NCI-H1092 (cell line): ENCODE measurements at regions not wholly inside any gene's neighbourhood (a gene's known extent, or its start where the extent isn't known, plus 50 kb on each side); places are given as distances from the start of the nearest gene placed in this dataset.
"Not testable (repeated sequence)": the region's sequence is repeated elsewhere in the genome, so short reads cannot be mapped to it uniquely, and the experiment has no call there.

Experiments
- DNase-seq: peaks from one replicate; lab custom pipeline; 2025; lab: John Stamatoyannopoulos, UW

GRCh38 chr13:50527188-50527587, 316.3 kb downstream of the DLEU7 start:
- no peak for DNase-seq

DNA sequence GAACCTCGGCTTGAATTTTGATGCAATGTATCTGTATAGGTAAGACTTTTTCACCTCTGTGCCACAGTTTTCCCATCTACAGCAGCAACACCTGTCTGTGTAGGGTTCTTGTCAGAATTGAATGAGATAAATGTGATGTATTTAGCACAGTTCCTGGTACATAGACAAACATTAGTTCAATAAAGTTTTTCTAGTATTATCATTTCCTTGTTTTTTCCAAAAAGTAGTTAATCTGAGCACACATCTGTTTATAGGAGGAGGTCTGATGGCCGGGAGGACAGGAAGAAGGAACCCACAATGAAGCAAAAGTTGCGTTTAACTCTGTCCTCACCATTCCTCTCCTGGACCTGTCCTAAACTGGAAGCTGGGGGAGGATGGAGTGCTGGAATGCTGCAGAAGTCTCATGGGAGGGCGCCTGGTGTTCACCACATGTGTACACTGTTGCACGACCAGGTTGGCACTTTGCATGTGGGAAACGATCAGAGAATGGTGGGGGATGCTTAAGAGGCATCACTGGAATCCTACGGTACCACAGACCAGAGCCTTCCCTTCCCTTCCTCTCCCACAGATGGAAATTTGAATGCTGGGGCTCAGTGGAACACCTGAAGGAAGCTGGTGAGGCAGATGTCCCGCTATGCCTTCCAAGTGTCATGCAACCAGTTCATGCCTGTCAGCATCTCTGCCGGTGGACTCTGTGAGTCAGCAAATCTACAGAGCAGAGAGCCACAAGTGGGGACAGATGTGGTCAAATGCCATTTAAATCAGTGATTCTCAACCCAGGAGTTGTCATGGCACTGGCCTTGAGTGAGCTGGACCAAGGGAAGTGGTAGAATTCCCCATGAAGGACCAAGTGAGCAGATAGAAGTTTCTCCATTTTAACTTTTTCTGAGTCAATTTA, 315.6 kb downstream of the DLEU7 start:
- DNase-seq = no peak

DNA sequence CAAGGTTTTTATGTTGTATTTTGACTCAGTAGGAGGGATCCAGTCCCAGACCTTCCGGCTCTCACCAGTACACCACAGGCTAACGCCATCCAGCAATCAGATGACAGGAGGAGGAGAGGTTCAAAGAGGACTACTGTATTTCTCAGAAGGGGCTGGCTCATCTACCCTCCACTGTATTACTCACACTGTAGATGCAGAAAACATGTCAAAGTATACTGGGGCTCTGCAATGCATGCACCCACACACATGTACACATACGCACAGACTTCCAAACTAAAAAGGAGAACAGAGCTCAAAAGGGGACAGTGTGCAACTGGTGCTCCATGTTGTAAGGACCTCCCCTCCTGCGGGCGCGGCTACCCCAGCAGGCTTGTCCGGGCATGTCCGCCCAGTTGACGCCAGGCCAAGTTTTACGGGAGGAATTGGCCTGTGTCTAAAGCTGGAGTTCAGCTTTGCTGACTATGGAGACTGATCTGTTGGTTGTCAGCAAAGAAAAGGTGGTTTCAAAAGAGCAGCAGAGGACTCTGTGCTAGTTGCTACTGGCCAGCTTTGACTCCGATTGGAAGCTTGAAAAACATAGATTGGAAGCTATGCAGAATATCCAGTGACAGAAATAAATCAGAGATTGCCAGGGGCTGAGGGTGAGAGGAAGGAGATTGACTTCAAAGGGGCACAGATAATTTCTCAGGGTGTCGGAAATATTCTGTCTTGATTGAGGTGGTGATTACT, 314.2 kb downstream of the DLEU7 start:
- DNase-seq = no peak

- no peak for DNase-seq
These were observed 311.3 kb downstream of the DLEU7 start for GRCh38 chr13:50531917-50532899.

DNA sequence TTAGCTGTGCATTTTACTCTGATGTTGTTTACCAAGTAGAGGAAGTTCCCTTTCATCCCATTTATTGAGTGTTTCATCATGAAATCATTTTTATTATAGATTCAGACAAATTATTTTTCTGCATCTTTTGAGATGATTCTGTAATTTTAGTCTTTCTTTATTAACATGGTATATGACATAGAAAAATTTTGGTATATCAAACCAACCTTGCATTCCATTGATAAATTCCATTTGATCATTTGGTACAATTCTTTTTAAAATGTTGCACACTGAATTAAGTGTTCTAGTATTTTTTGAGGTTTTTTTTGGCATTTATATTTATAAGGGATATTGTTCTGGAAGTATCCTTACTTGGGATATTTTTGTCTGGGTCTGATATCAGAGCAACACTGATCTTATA, 308.4 kb downstream of the DLEU7 start:
- no peak for DNase-seq

GRCh38 chr13:50537029-50537428, 306.5 kb downstream of the DLEU7 start:
- DNase-seq = no peak

DNA sequence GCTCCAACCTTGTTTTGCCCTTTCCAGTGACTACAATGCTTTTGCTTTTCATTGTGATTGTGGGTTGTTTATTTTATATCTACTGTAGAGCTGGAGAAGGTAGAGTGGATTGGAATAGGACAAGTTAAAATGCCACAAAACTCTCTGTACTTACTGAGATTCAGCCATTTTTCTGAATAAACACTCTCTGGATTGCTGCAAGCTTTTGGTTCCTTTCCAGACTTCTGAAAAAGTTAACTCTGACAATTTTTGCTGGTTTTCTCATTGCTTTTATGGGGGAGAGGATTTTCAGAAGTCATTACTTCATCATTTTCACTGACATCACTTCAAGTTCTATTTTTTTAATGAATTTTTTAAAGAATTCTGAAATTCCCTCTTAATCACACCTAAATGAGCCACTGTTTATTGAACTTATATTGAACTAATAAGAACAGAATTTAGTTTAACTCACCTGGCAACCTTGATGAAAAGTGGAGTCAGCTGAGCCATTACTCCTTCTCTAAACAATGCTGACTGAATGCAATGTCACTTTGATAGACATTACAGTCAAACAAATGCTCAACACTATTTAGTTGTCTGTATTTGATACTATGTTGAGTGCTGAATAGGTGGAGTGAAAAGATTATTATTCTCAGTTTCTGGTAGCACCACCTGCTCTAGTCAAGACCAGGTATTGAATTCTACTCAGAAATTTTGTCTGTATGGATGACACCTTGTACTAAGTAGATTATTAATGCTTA, 303.5 kb downstream of the DLEU7 start:
- DNase-seq = no peak

DNA sequence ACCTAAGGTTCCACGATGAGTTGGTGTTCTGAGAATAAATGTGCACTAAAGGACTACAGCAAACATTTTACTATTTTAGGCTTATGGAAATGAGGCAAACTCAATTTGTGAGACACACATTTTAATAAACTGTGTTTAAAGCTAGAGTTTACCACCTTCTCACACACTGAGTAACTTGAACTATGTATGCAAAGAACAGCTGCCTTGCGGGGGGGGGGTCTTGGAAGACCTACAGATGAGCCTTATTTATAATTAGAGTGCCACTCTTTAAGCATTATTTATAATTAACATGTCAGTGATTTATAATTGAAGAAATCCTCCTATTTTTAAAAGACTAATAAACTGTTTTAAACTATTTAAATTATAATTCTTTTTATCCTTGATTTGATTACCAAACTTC, 300.4 kb downstream of the DLEU7 start:
- DNase-seq = no peak

DNA sequence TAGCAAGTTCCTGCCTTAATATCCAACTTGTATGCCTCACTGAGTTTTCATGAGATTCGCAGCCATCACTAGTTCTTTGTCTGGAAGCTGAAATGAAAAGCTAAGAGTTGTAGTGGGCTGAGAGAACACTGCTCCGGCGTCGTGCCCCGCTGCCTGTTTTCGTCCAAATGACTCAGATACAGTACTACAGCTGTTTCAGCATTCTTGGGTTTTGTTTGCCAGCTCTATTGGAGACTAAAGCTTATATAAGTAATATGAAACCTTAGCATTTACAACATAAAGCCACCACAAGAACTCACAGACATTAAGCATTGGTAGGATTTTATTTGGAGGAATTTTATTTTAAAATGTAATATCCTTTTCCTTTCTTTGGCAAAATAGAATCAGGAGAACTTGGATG, 299.7 kb downstream of the DLEU7 start:
- no peak for DNase-seq

DNA sequence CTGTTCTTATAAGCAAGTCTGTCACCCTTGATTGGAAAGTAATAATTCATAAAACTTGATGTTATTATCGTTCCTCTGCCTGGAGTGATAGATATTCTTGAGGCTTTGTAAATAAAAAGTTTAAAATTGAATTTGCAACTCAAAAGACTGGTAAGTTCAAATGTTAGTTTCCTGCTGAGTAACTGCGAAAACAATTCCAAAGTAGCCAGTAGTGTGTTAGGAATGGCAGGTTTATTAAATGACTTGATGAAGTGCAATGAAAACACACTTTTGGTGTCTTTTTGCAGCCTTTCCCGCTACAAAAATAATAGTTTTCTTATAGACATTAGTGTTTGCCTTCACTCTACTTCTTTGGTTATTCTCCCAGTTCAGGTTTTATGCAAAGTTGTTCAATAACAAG, 299.3 kb downstream of the DLEU7 start:
- DNase-seq = no peak

- not testable (repeated sequence) for DNase-seq
These were observed 296.3 kb downstream of the DLEU7 start for GRCh38 chr13:50547175-50547574.

GRCh38 chr13:50548586-50548985, 294.9 kb downstream of the DLEU7 start:
- no peak for DNase-seq

DNA sequence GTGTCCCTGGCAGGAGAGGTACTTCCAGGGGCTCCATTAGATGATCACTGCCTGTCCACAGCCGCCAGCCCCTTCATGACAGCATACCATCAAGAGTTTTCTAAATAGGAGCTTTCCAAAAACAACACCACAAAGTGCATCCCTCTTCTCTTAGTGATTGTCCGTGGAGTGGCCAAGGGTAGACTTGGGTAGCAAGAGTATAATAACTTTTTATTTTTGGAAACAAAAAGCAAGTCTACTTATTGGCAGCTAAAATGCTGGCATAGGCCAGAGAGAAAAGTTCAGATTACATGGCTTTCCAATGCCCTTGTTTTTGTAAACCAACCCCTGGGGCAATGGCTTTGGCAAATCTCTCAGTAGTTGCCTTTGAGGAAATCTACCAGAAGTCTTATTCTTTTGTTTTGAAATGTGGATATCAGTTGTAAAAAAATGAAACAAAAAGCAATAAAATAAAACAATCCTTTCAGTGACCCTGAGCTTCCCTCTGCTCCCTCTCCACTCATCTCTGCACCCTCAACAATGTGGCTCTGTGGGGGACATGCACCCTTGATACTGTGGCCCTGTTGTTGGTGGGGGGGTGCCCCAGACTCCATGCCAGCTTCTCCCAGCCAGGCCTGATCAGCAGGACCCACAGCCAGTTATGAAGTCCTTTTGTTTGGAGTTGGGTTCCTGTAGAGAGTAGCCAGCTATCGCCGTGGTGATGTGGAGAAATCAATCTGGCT, 294.1 kb downstream of the DLEU7 start:
- no peak for DNase-seq

GRCh38 chr13:50550151-50550550, 293.3 kb downstream of the DLEU7 start:
- DNase-seq = no peak

DNA sequence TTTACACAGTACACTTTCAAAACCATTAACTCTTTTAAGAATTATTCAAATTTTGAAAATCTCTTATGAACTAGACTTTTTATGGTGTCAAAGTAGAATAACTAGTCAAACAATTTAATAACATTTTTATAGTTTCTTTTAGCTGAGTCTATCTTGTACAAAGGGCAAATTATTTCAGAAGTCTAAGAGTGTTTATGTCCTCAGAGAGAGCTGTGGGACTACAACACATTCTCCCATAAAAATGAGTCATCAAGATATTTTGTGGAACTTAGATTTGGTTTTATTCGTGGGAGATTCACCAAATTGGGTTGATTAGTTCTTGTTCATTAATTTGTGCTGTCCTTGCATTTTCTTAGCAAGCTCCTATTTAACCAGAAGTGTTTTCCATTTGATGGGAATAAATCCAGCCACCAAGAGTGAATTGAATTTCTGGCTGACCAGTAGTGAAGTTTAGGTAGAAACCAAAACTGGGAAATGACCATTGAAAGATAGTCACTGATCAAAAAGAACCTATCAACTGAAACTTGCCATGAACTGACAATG, 291.0 kb downstream of the DLEU7 start:
- DNase-seq = no peak

DNA sequence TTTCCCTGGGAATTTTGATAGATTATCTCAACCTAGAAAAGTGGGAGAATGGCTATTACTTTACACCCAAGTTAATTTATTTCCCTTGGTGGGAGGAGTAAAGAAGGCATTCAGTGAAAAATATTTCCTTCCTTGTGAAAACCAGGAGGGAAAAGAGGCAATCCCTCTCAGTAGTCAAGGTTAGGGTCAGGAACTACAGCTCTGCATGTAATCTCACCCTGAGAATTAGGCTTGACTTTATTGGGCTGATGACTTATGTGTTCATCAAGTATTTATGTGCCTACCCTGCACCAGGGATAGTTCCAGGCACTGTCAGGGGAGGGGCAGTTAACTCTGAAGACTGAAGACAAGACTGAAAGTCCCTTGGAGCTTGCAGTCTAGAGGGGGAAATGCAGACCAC, 281.8 kb downstream of the DLEU7 start:
- no peak for DNase-seq

DNA sequence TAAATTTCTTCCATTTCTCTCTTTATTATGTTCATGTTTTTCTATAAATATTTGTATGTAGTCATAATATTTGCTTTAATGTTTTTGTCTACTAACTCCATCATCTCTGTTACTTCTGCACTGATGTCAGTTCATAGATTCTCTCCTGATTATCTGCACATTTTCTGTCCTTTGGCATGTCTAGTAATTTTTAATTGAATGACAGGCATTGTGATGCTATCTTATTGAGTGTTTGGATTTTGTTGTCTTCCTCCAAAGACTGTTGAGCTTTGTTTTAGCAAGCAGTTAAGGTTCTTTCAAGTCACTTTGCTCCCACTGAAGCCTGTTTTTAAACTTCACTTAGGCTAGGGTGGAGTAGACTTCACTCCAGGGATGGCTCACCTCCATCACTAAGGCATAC, 276.8 kb downstream of the DLEU7 start:
- DNase-seq = no peak

DNA sequence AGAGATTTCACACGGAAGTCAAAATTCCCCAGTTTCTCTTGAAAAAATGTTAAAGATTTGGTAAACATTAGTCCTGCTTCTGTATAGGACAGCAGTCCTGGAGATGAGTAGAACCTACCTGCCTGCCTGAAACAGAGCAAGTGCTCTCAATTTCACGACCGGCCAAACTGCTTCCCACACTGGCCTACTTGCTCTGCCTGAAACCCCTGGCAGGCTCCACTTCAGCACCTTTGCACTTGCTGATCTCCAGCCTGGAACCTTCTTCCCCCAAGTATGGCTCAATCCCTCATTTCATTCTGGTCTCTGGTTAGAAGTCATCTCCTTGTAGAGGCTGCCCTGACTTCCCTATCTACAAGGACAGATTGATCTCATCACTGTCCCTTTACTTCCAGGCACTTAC, 271.4 kb downstream of the DLEU7 start:
- DNase-seq = no peak

DNA sequence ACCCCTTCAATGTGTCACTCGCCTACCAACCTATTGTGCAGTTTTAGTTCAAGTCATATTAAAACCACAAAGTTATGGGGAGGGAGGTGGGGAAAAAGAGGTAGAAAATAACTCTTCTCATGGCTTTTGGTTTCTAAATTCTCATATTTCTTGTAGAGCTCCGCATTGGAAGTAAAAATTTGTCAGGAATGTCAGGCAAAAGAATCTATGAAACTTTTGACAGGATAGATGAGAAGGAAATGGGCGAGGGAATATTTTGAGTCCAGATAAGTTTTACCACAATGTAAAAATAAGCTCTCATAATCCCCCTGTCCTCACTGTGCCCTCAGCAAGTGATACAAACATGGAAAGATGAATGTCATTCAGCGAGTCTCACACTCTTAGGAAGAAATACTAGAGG, 270.4 kb downstream of the DLEU7 start:
- DNase-seq = no peak

DNA sequence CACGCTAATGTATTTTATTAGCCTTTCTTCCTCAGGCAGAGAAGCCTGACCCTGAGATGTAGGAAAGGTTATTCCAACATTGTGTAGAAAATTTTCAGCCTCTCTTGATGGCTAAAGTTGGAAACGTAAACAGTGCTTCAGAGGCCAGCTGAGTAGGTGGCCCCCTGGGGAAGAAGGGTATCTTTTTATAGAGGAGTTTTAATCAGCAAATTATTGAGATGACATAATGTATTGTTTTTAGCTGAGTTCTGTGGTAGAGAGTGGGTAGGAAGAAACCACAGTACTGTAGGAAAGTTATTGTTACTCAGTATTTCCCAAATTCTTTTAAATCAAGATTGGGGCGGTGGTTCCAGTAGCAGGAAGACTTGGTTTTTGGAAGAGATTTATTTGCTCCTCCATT, 268.8 kb downstream of the DLEU7 start:
- DNase-seq = no peak

DNA sequence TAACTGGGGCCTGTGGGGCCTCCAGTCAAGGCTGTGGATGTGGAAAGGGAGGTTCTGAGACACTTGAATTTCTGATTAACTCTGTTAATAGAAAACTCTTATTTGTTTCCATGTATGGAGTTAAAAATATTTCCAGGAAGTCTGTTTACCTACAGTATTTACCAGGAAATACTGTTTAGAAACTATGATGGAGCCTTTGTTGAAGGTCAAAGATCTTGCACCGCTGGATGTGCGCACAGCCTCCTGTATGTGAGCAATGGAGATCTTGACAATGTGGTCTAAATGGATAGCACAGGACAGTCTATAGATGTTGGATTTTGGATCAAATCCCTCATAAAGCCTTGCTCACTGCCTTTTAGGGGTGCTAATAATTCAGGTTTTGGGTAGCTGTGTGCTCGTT, 268.4 kb downstream of the DLEU7 start:
- DNase-seq = no peak
